HFFc6 (cell line): ENCODE measurements at regions not wholly inside any gene's neighbourhood (a gene's known extent, or its start where the extent isn't known, plus 50 kb on each side); places are given as distances from the start of the nearest gene placed in this dataset.
A peak's percentile ranks its signal among the peaks of the same experiment; 100 is the strongest.

ENCODE experiments used
- DNase-seq: peaks from one replicate; pipeline ENCODE4 v3.0.0-alpha.2; 2018
- H3K27ac Mint-ChIP-seq: 2 replicates; pipeline ENCODE4 v1.8.0; 2020; ENCODE audit warnings: mild to moderate bottlenecking, mixed read lengths
- H3K27me3 Mint-ChIP-seq: 2 replicates; pipeline ENCODE4 v1.8.0; 2021; ENCODE audit warnings: mild to moderate bottlenecking, moderate library complexity, mixed read lengths; ENCODE audit not compliant: insufficient read depth
- H3K36me3 Mint-ChIP-seq: 2 replicates; pipeline ENCODE4 v1.8.0; 2021; ENCODE audit warnings: low read depth, mixed read lengths
- H3K4me1 Mint-ChIP-seq: 2 replicates; pipeline ENCODE4 v1.8.0; 2020; ENCODE audit warnings: low read depth, mixed read lengths
- H3K4me3 Mint-ChIP-seq: 2 replicates; pipeline ENCODE4 v1.8.0; 2020; ENCODE audit warnings: mild to moderate bottlenecking, moderate library complexity, mixed read lengths
- H3K9me3 Mint-ChIP-seq: 2 replicates; pipeline ENCODE4 v1.8.0; 2020; ENCODE audit warnings: mild to moderate bottlenecking, mixed read lengths
- CTCF ChIP-seq: fragments of 200-600 bp; sonication (generic); IDR thresholded peaks from 2 replicates; pipeline ENCODE4 v1.5.0; 2021; ENCODE audit warnings: antibody characterized with exemption, mild to moderate bottlenecking

- Mint-ChIP-seq H3K9me3 (no peaks in the 10 kb centered on the region), H3K27me3 (peaks cover 13% of the 10 kb centered on the region; the same call in 1 of the 2 replicates), H3K36me3 (no peaks in the 10 kb centered on the region), H3K4me1 (peaks cover 59% of the 10 kb centered on the region), H3K4me3 (peak overlapping the region; percentile 67), H3K27ac (peak overlapping the region; percentile 98)
- TF ChIP-seq CTCF = no peak
- DNase-seq = peak; percentile 87
Observed at GRCh38 chr9:113650207-113651131, 186.9 kb downstream of the RGS3 start.

GRCh38 chr9:113651896-113652295 lies 188.4 kb downstream of the RGS3 start:
- no peaks in the 10 kb centered on the region for H3K36me3 Mint-ChIP-seq
- no peaks in the 10 kb centered on the region for H3K9me3 Mint-ChIP-seq
- DNase-seq = no peak
- H3K4me3 Mint-ChIP-seq = no peak overlapping the region
- peaks cover 61% of the 10 kb centered on the region for H3K4me1 Mint-ChIP-seq
- TF ChIP-seq CTCF = no peak
- H3K27me3 Mint-ChIP-seq = peaks cover 4% of the 10 kb centered on the region; the same call in 1 of the 2 replicates
- H3K27ac Mint-ChIP-seq = peak overlapping the region; percentile 53

DNA sequence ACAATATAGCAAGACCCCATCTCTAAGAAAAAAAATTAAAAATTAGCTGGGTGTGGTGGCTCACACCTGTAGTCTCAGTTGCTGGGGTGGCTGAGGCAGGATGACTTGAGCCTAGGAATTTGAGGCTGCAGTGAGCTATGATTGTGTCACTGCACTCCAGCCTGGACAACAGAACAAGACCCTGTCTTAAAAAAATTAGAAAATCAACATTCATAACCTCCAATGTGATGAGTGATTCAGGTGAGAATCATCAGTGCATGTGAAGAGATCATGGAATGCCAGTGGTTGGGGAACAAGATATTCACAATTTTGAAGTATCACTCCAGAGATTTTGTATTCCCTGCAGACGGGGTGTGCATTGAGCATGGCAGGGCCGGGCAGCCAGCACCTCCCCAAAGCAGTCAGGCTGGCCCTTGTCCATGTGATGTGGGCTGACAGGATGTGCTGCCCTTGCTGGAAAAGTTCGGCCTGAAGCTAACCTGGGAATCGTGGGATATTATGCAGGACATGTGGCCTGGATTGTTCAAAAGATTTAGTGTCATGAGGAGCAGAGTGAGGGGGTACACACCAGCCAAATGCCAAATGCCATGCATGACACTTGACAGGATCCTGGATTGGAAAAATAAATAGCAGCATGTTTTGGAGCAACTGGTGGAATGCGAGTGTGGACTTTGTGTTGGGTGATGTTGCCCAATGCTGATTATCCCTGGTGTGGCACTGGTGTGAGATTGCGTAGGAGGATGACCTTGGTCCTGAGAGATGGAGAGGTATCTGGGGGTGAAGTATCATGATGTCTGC lies 189.0 kb downstream of the RGS3 start:
- no peak overlapping the region; the same call in 1 of the 2 replicates for H3K27ac Mint-ChIP-seq
- no peak for DNase-seq
- no peaks in the 10 kb centered on the region for H3K36me3 Mint-ChIP-seq
- H3K9me3 Mint-ChIP-seq = no peaks in the 10 kb centered on the region
- H3K27me3 Mint-ChIP-seq = no peaks in the 10 kb centered on the region
- H3K4me1 Mint-ChIP-seq = peaks cover 61% of the 10 kb centered on the region
- no peak overlapping the region for H3K4me3 Mint-ChIP-seq
- TF ChIP-seq CTCF = no peak

- Mint-ChIP-seq H3K36me3 (no peaks in the 10 kb centered on the region), H3K27me3 (no peaks in the 10 kb centered on the region), H3K4me1 (peaks cover 72% of the 10 kb centered on the region), H3K9me3 (no peaks in the 10 kb centered on the region), H3K4me3 (no peak overlapping the region), H3K27ac (no peak overlapping the region; the same call in 1 of the 2 replicates)
- DNase-seq = no peak
- TF ChIP-seq CTCF = no peak; the same call in 1 of the 2 replicates
Observed at GRCh38 chr9:113653746-113654604, 190.4 kb downstream of the RGS3 start.
